Chondrocyte (in vitro differentiated cells): ENCODE measurements at regions not wholly inside any gene's neighbourhood (a gene's known extent, or its start where the extent isn't known, plus 50 kb on each side); places are given as distances from the start of the nearest gene placed in this dataset.

Experiments
- DNase-seq: peaks from one replicate; pipeline ENCODE4 v3.0.0; 2021; ENCODE audit warnings: mixed read lengths, low spot score
- H3K27ac Mint-ChIP-seq: one replicate; pipeline ENCODE4 v1.8.0; 2021; ENCODE audit warnings: mild to moderate bottlenecking, moderate library complexity, mixed read lengths; ENCODE audit not compliant: unreplicated experiment
- H3K27me3 Mint-ChIP-seq: 2 replicates; pipeline ENCODE4 v1.8.0; 2021; ENCODE audit warnings: low read depth, mixed read lengths
- H3K36me3 Mint-ChIP-seq: 2 replicates; pipeline ENCODE4 v1.8.0; 2021; ENCODE audit warnings: low read depth, mixed read lengths
- H3K4me1 Mint-ChIP-seq: 2 replicates; pipeline ENCODE4 v1.8.0; 2021; ENCODE audit warnings: low read depth, mild to moderate bottlenecking, mixed read lengths
- H3K4me3 Mint-ChIP-seq: one replicate; pipeline ENCODE4 v1.8.0; 2021; ENCODE audit warnings: mild to moderate bottlenecking, moderate library complexity, mixed read lengths; ENCODE audit not compliant: unreplicated experiment
- H3K9me3 Mint-ChIP-seq: 2 replicates; pipeline ENCODE4 v1.8.0; 2021; ENCODE audit warnings: low read depth, mixed read lengths
- CTCF ChIP-seq: fragments of 200-600 bp; sonication (generic); IDR thresholded peaks from 2 replicates; pipeline ENCODE4 v1.5.0; 2021; ENCODE audit warnings: antibody characterized with exemption, mild to moderate bottlenecking, moderate library complexity

- no peaks in the 10 kb centered on the region for H3K9me3 Mint-ChIP-seq
- H3K27ac Mint-ChIP-seq = no peak overlapping the region
- DNase-seq = no peak
- TF ChIP-seq CTCF = no peak
- no peak overlapping the region for H3K4me3 Mint-ChIP-seq
- no peaks in the 10 kb centered on the region for H3K36me3 Mint-ChIP-seq
- H3K4me1 Mint-ChIP-seq = no peaks in the 10 kb centered on the region
- H3K27me3 Mint-ChIP-seq = peaks cover 10% of the 10 kb centered on the region
These were observed 59.0 kb upstream of the ATP8A1 start for GRCh38 chr4:42715807-42716482.

GRCh38 chr4:42713391-42713790, 56.5 kb upstream of the ATP8A1 start:
- TF ChIP-seq CTCF = no peak
- Mint-ChIP-seq H3K9me3 (no peaks in the 10 kb centered on the region), H3K4me3 (no peak overlapping the region), H3K4me1 (no peaks in the 10 kb centered on the region), H3K27me3 (peaks cover 10% of the 10 kb centered on the region), H3K36me3 (no peaks in the 10 kb centered on the region), H3K27ac (no peak overlapping the region)
- no peak for DNase-seq

GRCh38 chr4:42712854-42713253, 55.9 kb upstream of the ATP8A1 start:
- no peaks in the 10 kb centered on the region for H3K9me3 Mint-ChIP-seq
- no peaks in the 10 kb centered on the region for H3K4me1 Mint-ChIP-seq
- H3K4me3 Mint-ChIP-seq = no peak overlapping the region
- peaks cover 10% of the 10 kb centered on the region for H3K27me3 Mint-ChIP-seq
- no peak for TF ChIP-seq CTCF
- H3K36me3 Mint-ChIP-seq = no peaks in the 10 kb centered on the region
- DNase-seq = no peak
- no peak overlapping the region for H3K27ac Mint-ChIP-seq

DNA sequence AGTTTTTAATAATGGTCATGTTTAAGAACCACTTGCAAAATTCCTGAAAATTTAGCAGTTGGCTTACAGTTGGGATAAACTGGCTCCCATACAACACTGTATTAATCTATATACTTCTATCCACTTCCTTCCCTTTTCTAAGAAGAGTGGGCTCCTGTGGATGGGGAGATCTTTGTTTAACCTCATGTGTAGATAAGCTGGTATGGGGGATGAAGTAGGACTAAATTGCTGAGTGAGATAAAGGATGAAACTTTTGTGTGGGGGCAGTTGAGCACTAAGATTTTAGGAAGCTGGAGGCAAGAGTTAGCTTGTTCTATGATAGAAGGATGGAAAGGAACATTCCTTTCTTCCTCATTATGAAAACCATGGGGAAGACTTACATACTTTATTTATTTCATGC, 54.6 kb upstream of the ATP8A1 start:
- no peak overlapping the region for H3K4me3 Mint-ChIP-seq
- H3K9me3 Mint-ChIP-seq = no peaks in the 10 kb centered on the region
- no peaks in the 10 kb centered on the region for H3K4me1 Mint-ChIP-seq
- no peak overlapping the region for H3K27ac Mint-ChIP-seq
- peaks cover 10% of the 10 kb centered on the region for H3K27me3 Mint-ChIP-seq
- TF ChIP-seq CTCF = no peak
- no peaks in the 10 kb centered on the region for H3K36me3 Mint-ChIP-seq
- no peak for DNase-seq

DNA sequence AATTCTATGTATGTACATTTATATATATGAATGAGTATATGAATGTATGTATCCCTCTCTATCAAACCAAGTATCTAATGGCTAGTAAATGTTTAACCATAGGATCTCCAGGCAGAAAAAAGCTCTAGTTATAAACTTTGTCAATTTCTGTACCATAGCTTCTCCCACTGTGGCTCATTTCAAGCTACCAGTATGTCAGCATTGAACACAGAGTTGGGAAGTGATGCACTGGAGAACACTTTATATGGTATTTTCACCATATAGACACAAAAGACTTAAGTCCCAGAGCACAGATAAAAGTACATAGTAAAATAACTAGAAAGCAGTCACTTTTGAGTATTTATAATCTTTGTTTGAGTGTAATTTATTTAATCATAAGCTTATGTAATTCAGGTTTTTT, 53.9 kb upstream of the ATP8A1 start:
- no peaks in the 10 kb centered on the region for H3K36me3 Mint-ChIP-seq
- H3K27ac Mint-ChIP-seq = no peak overlapping the region
- H3K4me1 Mint-ChIP-seq = no peaks in the 10 kb centered on the region
- H3K4me3 Mint-ChIP-seq = no peak overlapping the region
- no peak for DNase-seq
- TF ChIP-seq CTCF = no peak
- peaks cover 9% of the 10 kb centered on the region for H3K27me3 Mint-ChIP-seq
- H3K9me3 Mint-ChIP-seq = no peaks in the 10 kb centered on the region
